Frontal cortex (tissue), 3 donors: ENCODE measurements at regions not wholly inside any gene's neighbourhood (a gene's known extent, or its start where the extent isn't known, plus 50 kb on each side); places are given as distances from the start of the nearest gene placed in this dataset.
"Not testable (repeated sequence)": the region's sequence is repeated elsewhere in the genome, so short reads cannot be mapped to it uniquely, and the experiment has no call there.

Experiments
- DNase-seq, 2 donors: peaks; one replicate each; pipeline ENCODE4 v3.0.0; 2012; ENCODE audit warnings: low spot score in 2 of 2
- FAIRE-seq: peaks from 2 replicates; lab custom pipeline; 2012; peaks lifted over from hg19 to GRCh38; lab: Jason Lieb, UNC
- donor health status: control.
- donor health status: control.
- donor health status: control.

GRCh38 chr21:34217263-34217662 is 143.9 kb downstream of the MRPS6 start:
- no peak for DNase-seq
- no peak for FAIRE-seq

- DNase-seq (no peak), FAIRE-seq (no peak)
These were observed 144.3 kb upstream of the KCNE2 start for GRCh38 chr21:34219334-34220060.

- FAIRE-seq, result no peak
These were observed 143.1 kb upstream of the KCNE2 start for GRCh38 chr21:34220556-34221195.

GRCh38 chr21:34221331-34222030 is 142.3 kb upstream of the KCNE2 start:
- FAIRE-seq, result no peak

More at GRCh38 chr21:34220556-34221195, 143.1 kb upstream of the KCNE2 start:
- no peak for DNase-seq

GRCh38 chr21:34222031-34222335 is 141.8 kb upstream of the KCNE2 start:
- FAIRE-seq (no peak), DNase-seq (no peak)

More at GRCh38 chr21:34221331-34222030, 142.3 kb upstream of the KCNE2 start:
- DNase-seq, result no peak

- no peak for FAIRE-seq
- no peak for DNase-seq
These were observed 140.4 kb upstream of the KCNE2 start for GRCh38 chr21:34223376-34223775.

- FAIRE-seq, result no peak
- DNase-seq, result no peak
These were observed 136.4 kb upstream of the KCNE2 start for GRCh38 chr21:34227386-34227852.

GRCh38 chr21:34228792-34229191 is 135.0 kb upstream of the KCNE2 start:
- DNase-seq (no peak), FAIRE-seq (no peak)

GRCh38 chr21:34229353-34229752 is 134.5 kb upstream of the KCNE2 start:
- no peak for DNase-seq
- no peak for FAIRE-seq

GRCh38 chr21:34233741-34234140 is 130.1 kb upstream of the KCNE2 start:
- not testable (repeated sequence) for FAIRE-seq

GRCh38 chr21:34235514-34235913 is 128.3 kb upstream of the KCNE2 start:
- DNase-seq (no peak), FAIRE-seq (no peak)

More at GRCh38 chr21:34233741-34234140, 130.1 kb upstream of the KCNE2 start:
- DNase-seq, result not testable (repeated sequence)

- FAIRE-seq (no peak), DNase-seq (no peak)
These were observed 120.8 kb upstream of the KCNE2 start for GRCh38 chr21:34242973-34243372.

- FAIRE-seq (no peak), DNase-seq (no peak)
These were observed 120.2 kb upstream of the KCNE2 start for GRCh38 chr21:34243562-34243961.

GRCh38 chr21:34252751-34253150 is 111.1 kb upstream of the KCNE2 start:
- DNase-seq (no peak), FAIRE-seq (no peak)

- no peak for FAIRE-seq
- DNase-seq, result no peak
These were observed 108.7 kb upstream of the KCNE2 start for GRCh38 chr21:34255073-34255472.

- FAIRE-seq, result no peak
- no peak for DNase-seq
These were observed 103.4 kb upstream of the KCNE2 start for GRCh38 chr21:34260277-34261008.

- DNase-seq, result no peak
- no peak for FAIRE-seq
These were observed 101.9 kb upstream of the KCNE2 start for GRCh38 chr21:34261841-34262468.

- DNase-seq (no peak), FAIRE-seq (no peak)
These were observed 101.3 kb upstream of the KCNE2 start for GRCh38 chr21:34262469-34262845.

GRCh38 chr21:34263629-34264028 is 100.2 kb upstream of the KCNE2 start:
- FAIRE-seq, result no peak
- no peak for DNase-seq

GRCh38 chr21:34266351-34266750 is 97.5 kb upstream of the KCNE2 start:
- DNase-seq (no peak), FAIRE-seq (no peak)
